IgD-negative memory B cell (primary cell): ENCODE measurements at regions not wholly inside any gene's neighbourhood (a gene's known extent, or its start where the extent isn't known, plus 50 kb on each side); places are given as distances from the start of the nearest gene placed in this dataset.

Experiments
- H3K27ac Mint-ChIP-seq, 3 donors: one replicate each; pipeline ENCODE4 v1.8.0; 2020 to 2022; ENCODE audit warnings: mild to moderate bottlenecking in 3 of 3, mixed read lengths in 3 of 3, moderate library complexity in 1 of 3
- H3K27me3 Mint-ChIP-seq: one replicate; pipeline ENCODE4 v1.8.0; 2021; ENCODE audit warnings: mixed read lengths
- H3K36me3 Mint-ChIP-seq: one replicate; pipeline ENCODE4 v1.8.0; 2020; ENCODE audit warnings: mild to moderate bottlenecking, mixed read lengths
- H3K4me1 Mint-ChIP-seq, 3 donors: one replicate each; pipeline ENCODE4 v1.8.0; 2020 to 2022; ENCODE audit warnings: mixed read lengths in 3 of 3, mild to moderate bottlenecking in 1 of 3
- H3K4me3 Mint-ChIP-seq, 4 donors: one replicate each; pipeline ENCODE4 v1.8.0; 2020 to 2022; ENCODE audit warnings: mild to moderate bottlenecking in 4 of 4, mixed read lengths in 4 of 4, moderate library complexity in 3 of 4
- H3K9me3 Mint-ChIP-seq, 3 donors: one replicate each; pipeline ENCODE4 v1.8.0; 2020 to 2021; ENCODE audit warnings: mixed read lengths in 3 of 3, mild to moderate bottlenecking in 1 of 3

DNA sequence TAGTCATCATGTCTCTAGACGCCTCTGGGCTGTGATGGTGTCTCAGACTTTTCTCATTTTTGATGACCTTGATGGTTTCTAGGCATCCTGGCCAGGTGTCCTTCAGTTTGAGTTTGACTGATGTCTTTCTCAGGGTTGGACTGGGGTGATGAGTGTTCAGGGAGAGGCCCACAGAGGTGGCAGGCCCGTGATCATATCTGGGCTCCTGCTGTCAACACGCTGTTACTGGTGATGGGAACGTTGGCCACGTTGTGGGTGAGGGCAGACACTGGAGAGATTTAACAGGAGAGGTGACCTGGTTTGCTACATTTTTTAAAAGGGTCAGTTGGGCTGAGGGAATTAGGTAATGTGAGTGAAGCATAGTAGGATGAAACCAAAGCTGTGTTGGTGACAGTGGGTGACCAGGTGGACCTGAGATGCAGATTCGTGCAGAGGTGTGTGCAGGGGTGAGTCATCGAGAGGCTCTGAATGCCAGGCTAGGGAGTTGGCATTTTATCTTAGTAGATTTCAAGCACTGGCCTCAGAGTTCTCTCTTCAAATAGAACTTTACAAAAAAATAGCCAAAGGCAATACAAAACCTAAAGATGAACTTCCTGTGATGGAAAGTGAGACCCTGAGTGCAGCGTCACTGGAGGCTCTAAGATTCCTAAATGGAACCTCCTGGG lies 174.1 kb downstream of the CDH26 start:
- no peak overlapping the region for H3K27ac Mint-ChIP-seq
- no peak overlapping the region for H3K4me3 Mint-ChIP-seq
- H3K9me3 Mint-ChIP-seq = peaks cover 0 to 3% (median 0%) of the 10 kb centered on the region in 3 donors
- H3K4me1 Mint-ChIP-seq = no peaks in the 10 kb centered on the region
- H3K27me3 Mint-ChIP-seq = peaks cover 3% of the 10 kb centered on the region
- H3K36me3 Mint-ChIP-seq = no peaks in the 10 kb centered on the region

DNA sequence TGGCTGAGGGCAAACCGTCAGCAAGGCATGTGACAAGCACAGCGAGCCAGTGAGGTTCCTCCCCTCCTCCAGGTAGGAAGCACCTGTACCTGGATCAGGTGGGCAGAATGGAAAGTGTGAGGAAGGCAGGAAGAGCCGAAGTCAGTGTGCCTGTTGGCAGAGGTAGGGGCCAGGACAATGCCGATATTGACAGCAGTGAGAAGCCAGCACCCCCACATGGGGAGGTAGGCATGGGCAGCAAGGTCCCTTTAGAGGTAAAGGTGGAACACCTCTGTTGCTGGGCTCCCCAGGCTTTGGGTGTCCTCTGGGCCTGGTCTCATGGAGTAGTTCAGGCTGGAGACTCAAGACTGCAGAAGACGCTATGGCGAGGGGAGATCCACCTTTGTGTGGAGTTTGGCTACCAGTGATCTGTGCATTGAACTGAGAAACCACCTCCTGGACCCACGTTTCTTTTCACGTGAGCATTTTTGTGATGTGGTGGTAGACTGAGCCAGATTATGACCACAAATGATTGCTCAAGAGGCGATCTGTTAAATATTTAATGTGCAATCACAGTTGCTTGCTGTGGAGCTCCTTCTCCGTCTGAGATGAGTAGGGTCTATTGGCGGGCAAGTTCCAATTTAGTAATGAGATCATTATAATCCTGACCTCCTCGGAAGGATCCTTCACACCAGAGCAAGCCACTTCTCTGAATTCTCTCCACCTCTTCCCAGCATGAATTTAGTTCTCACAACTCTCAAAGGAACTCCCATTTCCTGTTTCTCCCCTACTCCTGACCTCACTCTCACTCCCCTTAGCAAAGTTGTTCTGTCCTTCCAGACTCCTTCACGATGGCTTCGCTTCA lies 174.8 kb downstream of the CDH26 start:
- Mint-ChIP-seq H3K4me3 (no peak overlapping the region), H3K36me3 (no peaks in the 10 kb centered on the region), H3K9me3 (peaks cover 0 to 3% (median 0%) of the 10 kb centered on the region in 3 donors), H3K4me1 (peaks cover 0 to 4% (median 0%) of the 10 kb centered on the region in 3 donors), H3K27me3 (peaks cover 3% of the 10 kb centered on the region), H3K27ac (no peak overlapping the region)

- Mint-ChIP-seq H3K9me3 (peaks cover 0 to 3% (median 0%) of the 10 kb centered on the region in 3 donors), H3K4me3 (no peak overlapping the region), H3K27ac (no peak overlapping the region), H3K27me3 (peaks cover 3% of the 10 kb centered on the region), H3K36me3 (no peaks in the 10 kb centered on the region), H3K4me1 (peaks cover 0 to 4% (median 0%) of the 10 kb centered on the region in 3 donors)
Measured at GRCh38 chr20:60135276-60135675, 177.1 kb downstream of the CDH26 start.

GRCh38 chr20:60136645-60137401 lies 178.6 kb downstream of the CDH26 start:
- Mint-ChIP-seq H3K36me3 (no peaks in the 10 kb centered on the region), H3K27me3 (peaks cover 3% of the 10 kb centered on the region), H3K27ac (no peak overlapping the region), H3K4me1 (peaks cover 0 to 4% (median 0%) of the 10 kb centered on the region in 3 donors), H3K9me3 (peaks cover 0 to 3% (median 0%) of the 10 kb centered on the region in 3 donors), H3K4me3 (no peak overlapping the region)

DNA sequence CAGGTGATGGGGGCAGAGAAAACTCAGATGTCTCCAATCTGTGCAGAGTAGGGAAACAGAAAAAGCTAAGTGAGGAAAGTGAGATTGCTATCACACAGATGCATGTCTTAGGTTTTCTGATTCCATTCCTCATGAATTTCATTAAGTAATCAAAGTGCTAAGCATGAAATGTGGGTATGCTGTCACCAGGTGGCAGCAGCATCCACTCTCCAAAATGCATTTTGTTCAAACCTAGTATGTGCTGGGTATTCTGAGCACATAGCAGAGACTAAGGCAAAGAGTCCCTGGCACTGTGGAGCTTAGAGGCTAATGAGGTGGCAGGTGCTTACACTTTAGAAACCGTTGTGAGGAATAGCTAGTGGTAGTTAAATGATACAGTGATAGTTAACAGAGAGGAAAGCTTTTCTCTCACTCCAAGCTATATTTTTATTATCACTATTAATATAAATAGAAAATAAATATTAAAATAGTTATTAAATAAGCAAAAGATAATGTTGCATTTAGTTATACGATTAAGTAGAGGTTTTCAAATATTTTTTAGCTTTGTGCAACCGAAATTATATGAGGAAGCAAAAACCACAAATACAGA lies 179.5 kb downstream of the CDH26 start:
- peak overlapping the region in 3 of 4 donors; percentile 71 to 95 (median 77) for H3K4me3 Mint-ChIP-seq
- no peak overlapping the region for H3K27ac Mint-ChIP-seq
- H3K4me1 Mint-ChIP-seq = peaks cover 0 to 4% (median 0%) of the 10 kb centered on the region in 3 donors

GRCh38 chr20:60138256-60139220 lies 180.3 kb downstream of the CDH26 start:
- Mint-ChIP-seq H3K4me3 (peak overlapping the region; percentile 18 to 95 (median 74)), H3K9me3 (peaks cover 0 to 3% (median 0%) of the 10 kb centered on the region in 3 donors), H3K36me3 (no peaks in the 10 kb centered on the region)

More for the DNA sequence above, 179.5 kb downstream of the CDH26 start:
- Mint-ChIP-seq H3K27me3 (peaks cover 3% of the 10 kb centered on the region), H3K36me3 (no peaks in the 10 kb centered on the region), H3K9me3 (peaks cover 0 to 3% (median 0%) of the 10 kb centered on the region in 3 donors)

GRCh38 chr20:60139663-60140446 lies 181.6 kb downstream of the CDH26 start:
- no peak overlapping the region for H3K4me3 Mint-ChIP-seq

More at GRCh38 chr20:60138256-60139220, 180.3 kb downstream of the CDH26 start:
- Mint-ChIP-seq H3K27me3 (peaks cover under 1% of the 10 kb centered on the region), H3K27ac (peak overlapping the region in 1 of 3 donors; percentile 73), H3K4me1 (peaks cover 0 to 4% (median 0%) of the 10 kb centered on the region in 3 donors)

GRCh38 chr20:60142587-60142986 lies 184.4 kb downstream of the CDH26 start:
- Mint-ChIP-seq H3K4me3 (no peak overlapping the region), H3K27ac (no peak overlapping the region), H3K36me3 (no peaks in the 10 kb centered on the region), H3K27me3 (no peaks in the 10 kb centered on the region), H3K4me1 (peaks cover 0 to 2% (median 0%) of the 10 kb centered on the region in 3 donors), H3K9me3 (no peaks in the 10 kb centered on the region)

More at GRCh38 chr20:60139663-60140446, 181.6 kb downstream of the CDH26 start:
- Mint-ChIP-seq H3K36me3 (no peaks in the 10 kb centered on the region), H3K4me1 (peaks cover 0 to 4% (median 0%) of the 10 kb centered on the region in 3 donors), H3K27me3 (no peaks in the 10 kb centered on the region), H3K27ac (no peak overlapping the region), H3K9me3 (peaks cover 0 to 3% (median 0%) of the 10 kb centered on the region in 3 donors)

- Mint-ChIP-seq H3K4me1 (no peaks in the 10 kb centered on the region), H3K36me3 (no peaks in the 10 kb centered on the region), H3K27ac (no peak overlapping the region), H3K4me3 (no peak overlapping the region), H3K9me3 (no peaks in the 10 kb centered on the region), H3K27me3 (peaks cover under 1% of the 10 kb centered on the region)
Measured at GRCh38 chr20:60143261-60143842, 185.1 kb downstream of the CDH26 start.

GRCh38 chr20:60144404-60144803 lies 186.2 kb downstream of the CDH26 start:
- Mint-ChIP-seq H3K36me3 (no peaks in the 10 kb centered on the region), H3K9me3 (no peaks in the 10 kb centered on the region), H3K4me1 (no peaks in the 10 kb centered on the region), H3K27me3 (peaks cover 1% of the 10 kb centered on the region), H3K4me3 (no peak overlapping the region), H3K27ac (no peak overlapping the region)

DNA sequence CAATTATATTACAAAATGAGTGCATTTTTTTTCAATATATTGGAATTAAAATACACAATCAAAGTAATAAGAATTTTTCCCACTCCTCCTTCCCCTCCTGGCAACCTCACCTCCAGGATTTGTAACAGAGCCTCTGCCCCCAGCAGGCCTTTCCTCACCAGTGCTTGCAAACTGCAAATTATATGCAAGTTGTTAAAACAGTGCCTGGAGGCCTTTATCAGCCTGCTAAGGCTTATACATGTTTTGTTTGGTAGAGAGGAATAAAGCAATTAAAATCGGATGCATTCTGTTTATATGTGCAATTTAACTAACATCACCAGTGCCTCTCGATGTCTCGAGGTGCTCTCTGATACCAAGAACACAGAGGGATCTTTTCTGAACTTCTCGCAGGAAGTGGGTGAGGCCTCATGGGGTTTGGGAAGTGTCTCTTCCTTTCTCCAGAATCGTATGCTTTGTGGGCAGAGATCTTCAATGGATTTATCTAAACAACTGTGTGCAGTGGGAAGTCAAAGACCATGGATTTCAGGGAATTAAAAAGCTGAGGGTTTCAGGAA lies 186.8 kb downstream of the CDH26 start:
- Mint-ChIP-seq H3K27ac (no peak overlapping the region), H3K9me3 (no peaks in the 10 kb centered on the region), H3K36me3 (no peaks in the 10 kb centered on the region), H3K27me3 (peaks cover 1% of the 10 kb centered on the region), H3K4me1 (no peaks in the 10 kb centered on the region), H3K4me3 (no peak overlapping the region)

GRCh38 chr20:60147004-60147403 lies 188.8 kb downstream of the CDH26 start:
- H3K36me3 Mint-ChIP-seq = no peaks in the 10 kb centered on the region
- no peak overlapping the region for H3K4me3 Mint-ChIP-seq
- no peak overlapping the region for H3K27ac Mint-ChIP-seq
- H3K9me3 Mint-ChIP-seq = peaks cover 0 to 5% (median 0%) of the 10 kb centered on the region in 3 donors
- H3K27me3 Mint-ChIP-seq = peaks cover 1% of the 10 kb centered on the region
- H3K4me1 Mint-ChIP-seq = no peaks in the 10 kb centered on the region
